ENCODE measurements at regions not wholly inside any gene's neighbourhood (a gene's known extent, or its start where the extent isn't known, plus 50 kb on each side); places are given as distances from the start of the nearest gene placed in this dataset.
"Not testable (repeated sequence)": the region's sequence is repeated elsewhere in the genome, so short reads cannot be mapped to it uniquely, and the experiment has no call there.

GRCh38 chr4:81330018-81330417 is 115.0 kb upstream of the PRKG2 start:
- DNase-seq (ENCODE audit: low read depth), result no peak
- no peak overlapping the region for H3K4me3 ChIP-seq (ENCODE audit: low read depth, low read length)
- no peak for TF ChIP-seq CTCF (IDR thresholded peaks at IDR 0.05; ENCODE audit: insufficient read depth, low read depth, low read length, missing control alignments)

GRCh38 chr4:81326581-81326980 is 111.6 kb upstream of the PRKG2 start:
- DNase-seq (ENCODE audit: low read depth), result no peak
- TF ChIP-seq CTCF (IDR thresholded peaks at IDR 0.05; ENCODE audit: insufficient read depth, low read depth, low read length, missing control alignments), result no peak
- H3K4me3 ChIP-seq (ENCODE audit: low read depth, low read length), result no peak overlapping the region

GRCh38 chr4:81324594-81324993 is 109.6 kb upstream of the PRKG2 start:
- not testable (repeated sequence) for DNase-seq (ENCODE audit: low read depth); H3K4me3 ChIP-seq (ENCODE audit: low read depth, low read length)

- no peak overlapping the region for H3K4me3 ChIP-seq (ENCODE audit: low read depth, low read length)
- no peak for TF ChIP-seq CTCF (IDR thresholded peaks at IDR 0.05; ENCODE audit: insufficient read depth, low read depth, low read length, missing control alignments)
- no peak for DNase-seq (ENCODE audit: low read depth)
Measured at GRCh38 chr4:81319657-81320056, 104.6 kb upstream of the PRKG2 start.

GRCh38 chr4:81314897-81315470 is 100.0 kb upstream of the PRKG2 start:
- no peak overlapping the region for H3K4me3 ChIP-seq (ENCODE audit: low read depth, low read length)
- TF ChIP-seq CTCF (IDR thresholded peaks at IDR 0.05; ENCODE audit: insufficient read depth, low read depth, low read length, missing control alignments), result no peak
- peak; percentile 1 for DNase-seq (ENCODE audit: low read depth)

- no peak overlapping the region for H3K4me3 ChIP-seq (ENCODE audit: low read depth, low read length)
- DNase-seq (ENCODE audit: low read depth), result peak; percentile 46
Measured at GRCh38 chr4:81314196-81314896, 99.3 kb upstream of the PRKG2 start.

GRCh38 chr4:81307991-81308390 is 93.0 kb upstream of the PRKG2 start:
- no peak for TF ChIP-seq CTCF (IDR thresholded peaks at IDR 0.05; ENCODE audit: insufficient read depth, low read depth, low read length, missing control alignments)
- no peak overlapping the region for H3K4me3 ChIP-seq (ENCODE audit: low read depth, low read length)
- no peak for DNase-seq (ENCODE audit: low read depth)

More at GRCh38 chr4:81314196-81314896, 99.3 kb upstream of the PRKG2 start:
- no peak for TF ChIP-seq CTCF (IDR thresholded peaks at IDR 0.05; ENCODE audit: insufficient read depth, low read depth, low read length, missing control alignments)

Data from GM12865 (cell line).